ENCODE measurements at regions not wholly inside any gene's neighbourhood (a gene's known extent, or its start where the extent isn't known, plus 50 kb on each side); places are given as distances from the start of the nearest gene placed in this dataset.

GRCh38 chr14:25667387-25667786 lies 617.4 kb upstream of the STXBP6 start:
- H3K27ac Mint-ChIP-seq: no peak overlapping the region
- CTCF ChIA-PET: no interaction called here
- ATAC-seq (no peak), DNase-seq (no peak)
- POLR2A ChIA-PET: no interaction called here
- Histone ChIP-seq H3K27me3 (ENCODE audit: control insufficient read depth in 2 of 2, insufficient read depth in 2 of 2, low read length in 2 of 2) (no peaks in the 10 kb centered on the region), H3K4me3 (ENCODE audit: low read length) (no peak overlapping the region), H3K27ac (ENCODE audit: low read depth, low read length) (no peak overlapping the region), H3K4me1 (ENCODE audit: control insufficient read depth in 2 of 2, insufficient read depth in 2 of 2, low read length in 2 of 2) (no peaks in the 10 kb centered on the region), H3K9me3 (ENCODE audit: control insufficient read depth in 2 of 3, low read length in 3 of 3) (no peaks in the 10 kb centered on the region), H3K36me3 (ENCODE audit: control insufficient read depth in 2 of 3, insufficient read depth in 3 of 3, low read length in 3 of 3) (no peaks in the 10 kb centered on the region)
- H3K36me3 Mint-ChIP-seq: no peaks in the 10 kb centered on the region
- H3K27me3 Mint-ChIP-seq: no peaks in the 10 kb centered on the region
- H3K9me3 Mint-ChIP-seq: peaks cover 0 to 29% (median 6%) of the 10 kb centered on the region in 11 donors
- H3K4me3 Mint-ChIP-seq: no peak overlapping the region
- intact Hi-C loops (cut with micrococcal nuclease): no loop called here
- H3K4me1 Mint-ChIP-seq: no peaks in the 10 kb centered on the region

GRCh38 chr14:25666877-25667276 lies 616.9 kb upstream of the STXBP6 start:
- peaks cover 0 to 29% (median 6%) of the 10 kb centered on the region in 11 donors for H3K9me3 Mint-ChIP-seq
- POLR2A ChIA-PET: no interaction called here
- H3K27me3 Mint-ChIP-seq: no peaks in the 10 kb centered on the region
- H3K36me3 Mint-ChIP-seq: no peaks in the 10 kb centered on the region
- H3K27ac ChIP-seq (ENCODE audit: low read depth, low read length): no peak overlapping the region
- no peaks in the 10 kb centered on the region for H3K27me3 ChIP-seq (ENCODE audit: control insufficient read depth in 2 of 2, insufficient read depth in 2 of 2, low read length in 2 of 2)
- no peak overlapping the region for H3K27ac Mint-ChIP-seq
- H3K36me3 ChIP-seq (ENCODE audit: control insufficient read depth in 2 of 3, insufficient read depth in 3 of 3, low read length in 3 of 3): no peaks in the 10 kb centered on the region
- DNase-seq (no peak), ATAC-seq (no peak)
- intact Hi-C loops (cut with micrococcal nuclease): no loop called here
- H3K4me1 ChIP-seq (ENCODE audit: control insufficient read depth in 2 of 2, insufficient read depth in 2 of 2, low read length in 2 of 2): no peaks in the 10 kb centered on the region
- no peak overlapping the region for H3K4me3 ChIP-seq (ENCODE audit: low read length)
- H3K4me3 Mint-ChIP-seq: no peak overlapping the region
- no peaks in the 10 kb centered on the region for H3K9me3 ChIP-seq (ENCODE audit: control insufficient read depth in 2 of 3, low read length in 3 of 3)
- CTCF ChIA-PET: no interaction called here
- H3K4me1 Mint-ChIP-seq: no peaks in the 10 kb centered on the region

GRCh38 chr14:25658988-25659387 lies 609.0 kb upstream of the STXBP6 start:
- Histone ChIP-seq H3K9me3 (ENCODE audit: control insufficient read depth in 2 of 3, low read length in 3 of 3) (no peaks in the 10 kb centered on the region), H3K4me3 (ENCODE audit: low read length) (no peak overlapping the region), H3K36me3 (ENCODE audit: control insufficient read depth in 2 of 3, insufficient read depth in 3 of 3, low read length in 3 of 3) (no peaks in the 10 kb centered on the region), H3K27me3 (ENCODE audit: control insufficient read depth in 2 of 2, insufficient read depth in 2 of 2, low read length in 2 of 2) (no peaks in the 10 kb centered on the region), H3K4me1 (ENCODE audit: control insufficient read depth in 2 of 2, insufficient read depth in 2 of 2, low read length in 2 of 2) (no peaks in the 10 kb centered on the region), H3K27ac (ENCODE audit: low read depth, low read length) (no peak overlapping the region)
- peaks cover 0 to 20% (median 7%) of the 10 kb centered on the region in 11 donors for H3K9me3 Mint-ChIP-seq
- CTCF ChIA-PET: no interaction called here
- ATAC-seq (no peak), DNase-seq (no peak)
- H3K27ac Mint-ChIP-seq: no peak overlapping the region
- H3K4me3 Mint-ChIP-seq: no peak overlapping the region
- no peaks in the 10 kb centered on the region for H3K36me3 Mint-ChIP-seq
- H3K4me1 Mint-ChIP-seq: no peaks in the 10 kb centered on the region
- intact Hi-C loops (cut with micrococcal nuclease): no loop called here
- POLR2A ChIA-PET: no interaction called here
- no peaks in the 10 kb centered on the region for H3K27me3 Mint-ChIP-seq

GRCh38 chr14:25630447-25630846 lies 580.5 kb upstream of the STXBP6 start:
- Mint-ChIP-seq H3K9me3 (peaks cover 0 to 14% (median 5%) of the 10 kb centered on the region in 11 donors), H3K4me3 (no peak overlapping the region), H3K27me3 (no peaks in the 10 kb centered on the region), H3K4me1 (no peaks in the 10 kb centered on the region), H3K36me3 (no peaks in the 10 kb centered on the region), H3K27ac (no peak overlapping the region)
- Histone ChIP-seq H3K4me3 (ENCODE audit: low read length) (no peak overlapping the region), H3K4me1 (ENCODE audit: control insufficient read depth in 2 of 2, insufficient read depth in 2 of 2, low read length in 2 of 2) (no peaks in the 10 kb centered on the region), H3K36me3 (ENCODE audit: control insufficient read depth in 2 of 3, insufficient read depth in 3 of 3, low read length in 3 of 3) (no peaks in the 10 kb centered on the region), H3K27me3 (ENCODE audit: control insufficient read depth in 2 of 2, insufficient read depth in 2 of 2, low read length in 2 of 2) (no peaks in the 10 kb centered on the region), H3K9me3 (ENCODE audit: control insufficient read depth in 2 of 3, low read length in 3 of 3) (no peaks in the 10 kb centered on the region), H3K27ac (ENCODE audit: low read depth, low read length) (no peak overlapping the region)
- intact Hi-C loops (cut with micrococcal nuclease): no loop called here
- no peak for ATAC-seq
- DNase-seq: no peak
- POLR2A ChIA-PET: no interaction called here
- CTCF ChIA-PET: no interaction called here

GRCh38 chr14:25628978-25629377 lies 579.0 kb upstream of the STXBP6 start:
- no peaks in the 10 kb centered on the region for H3K4me1 ChIP-seq (ENCODE audit: control insufficient read depth in 2 of 2, insufficient read depth in 2 of 2, low read length in 2 of 2)
- DNase-seq (no peak), ATAC-seq (no peak)
- no peaks in the 10 kb centered on the region for H3K27me3 ChIP-seq (ENCODE audit: control insufficient read depth in 2 of 2, insufficient read depth in 2 of 2, low read length in 2 of 2)
- H3K4me3 ChIP-seq (ENCODE audit: low read length): no peak overlapping the region
- Mint-ChIP-seq H3K36me3 (no peaks in the 10 kb centered on the region), H3K4me1 (no peaks in the 10 kb centered on the region), H3K9me3 (peaks cover 0 to 14% (median 5%) of the 10 kb centered on the region in 11 donors), H3K27me3 (no peaks in the 10 kb centered on the region), H3K4me3 (no peak overlapping the region), H3K27ac (no peak overlapping the region)
- H3K27ac ChIP-seq (ENCODE audit: low read depth, low read length): no peak overlapping the region
- intact Hi-C loops (cut with micrococcal nuclease): no loop called here
- no peaks in the 10 kb centered on the region for H3K9me3 ChIP-seq (ENCODE audit: control insufficient read depth in 2 of 3, low read length in 3 of 3)
- no peaks in the 10 kb centered on the region for H3K36me3 ChIP-seq (ENCODE audit: control insufficient read depth in 2 of 3, insufficient read depth in 3 of 3, low read length in 3 of 3)
- ChIA-PET POLR2A (no interaction called here), CTCF (no interaction called here)

GRCh38 chr14:25628390-25628789 lies 578.4 kb upstream of the STXBP6 start:
- CTCF ChIA-PET: no interaction called here
- Mint-ChIP-seq H3K4me3 (no peak overlapping the region), H3K9me3 (peaks cover 0 to 15% (median 4%) of the 10 kb centered on the region in 11 donors), H3K27ac (no peak overlapping the region), H3K36me3 (no peaks in the 10 kb centered on the region), H3K27me3 (no peaks in the 10 kb centered on the region), H3K4me1 (no peaks in the 10 kb centered on the region)
- Histone ChIP-seq H3K27me3 (ENCODE audit: control insufficient read depth in 2 of 2, insufficient read depth in 2 of 2, low read length in 2 of 2) (no peaks in the 10 kb centered on the region), H3K4me3 (ENCODE audit: low read length) (no peak overlapping the region), H3K4me1 (ENCODE audit: control insufficient read depth in 2 of 2, insufficient read depth in 2 of 2, low read length in 2 of 2) (no peaks in the 10 kb centered on the region), H3K36me3 (ENCODE audit: control insufficient read depth in 2 of 3, insufficient read depth in 3 of 3, low read length in 3 of 3) (no peaks in the 10 kb centered on the region), H3K27ac (ENCODE audit: low read depth, low read length) (no peak overlapping the region), H3K9me3 (ENCODE audit: control insufficient read depth in 2 of 3, low read length in 3 of 3) (no peaks in the 10 kb centered on the region)
- intact Hi-C loops (cut with micrococcal nuclease): no loop called here
- DNase-seq (no peak), ATAC-seq (no peak)
- POLR2A ChIA-PET: no interaction called here

GRCh38 chr14:25626986-25627385 lies 577.0 kb upstream of the STXBP6 start:
- Mint-ChIP-seq H3K27me3 (no peaks in the 10 kb centered on the region), H3K4me1 (no peaks in the 10 kb centered on the region), H3K4me3 (no peak overlapping the region), H3K36me3 (no peaks in the 10 kb centered on the region), H3K9me3 (peaks cover 0 to 24% (median 4%) of the 10 kb centered on the region in 11 donors), H3K27ac (no peak overlapping the region)
- ChIA-PET CTCF (no interaction called here), POLR2A (no interaction called here)
- H3K4me1 ChIP-seq (ENCODE audit: control insufficient read depth in 2 of 2, insufficient read depth in 2 of 2, low read length in 2 of 2): no peaks in the 10 kb centered on the region
- no peak overlapping the region for H3K4me3 ChIP-seq (ENCODE audit: low read length)
- ATAC-seq: no peak
- no peak overlapping the region for H3K27ac ChIP-seq (ENCODE audit: low read depth, low read length)
- H3K9me3 ChIP-seq (ENCODE audit: control insufficient read depth in 2 of 3, low read length in 3 of 3): no peaks in the 10 kb centered on the region
- H3K36me3 ChIP-seq (ENCODE audit: control insufficient read depth in 2 of 3, insufficient read depth in 3 of 3, low read length in 3 of 3): no peaks in the 10 kb centered on the region
- intact Hi-C loops (cut with micrococcal nuclease): no loop called here
- DNase-seq: no peak
- no peaks in the 10 kb centered on the region for H3K27me3 ChIP-seq (ENCODE audit: control insufficient read depth in 2 of 2, insufficient read depth in 2 of 2, low read length in 2 of 2)

Data from naive thymus-derived CD4-positive, alpha-beta T cell (primary cell).